K562 (cell line): ENCODE measurements at regions not wholly inside any gene's neighbourhood (a gene's known extent, or its start where the extent isn't known, plus 50 kb on each side); places are given as distances from the start of the nearest gene placed in this dataset.

Experiments used
- ATAC-seq: fragments of 200-7000 bp; cut with Tn5 transposase; 3 replicates; pipeline ENCODE4 v1.9.1; 2020; ENCODE audit warnings: moderate library complexity
- BruUV-seq: library from RNA; stranded (reverse); fragments of 400-500 nt; replicated peaks from 2 replicates; lab custom pipeline; 2021; lab: Mats Ljungman, UMichigan
- CTCF ChIA-PET: fragments of 300-600 bp; formaldehyde crosslinking; extraction: SDS; loops from one replicate; lab custom pipeline; 2021; ENCODE audit warnings: low intra/inter-chr PET ratio; lab: Yijun Ruan, JAX
- POLR2A ChIA-PET: fragments of 300-600, 350-650 bp; sonication (Branson Sonifier 250); formaldehyde crosslinking; extraction: SDS; loops from one replicate; lab custom pipeline; 2021; ENCODE audit warnings: antibody characterized with exemption, inconsistent platforms; lab: Yijun Ruan, JAX
- DNase-seq, 4 experiments: peaks; one replicate each; pipeline versions ENCODE4 v3.0.0 to v3.0.0-alpha.2; 2011 to 2018; ENCODE audit warnings: low spot score in 3 of 4, mixed read lengths in 3 of 4; ENCODE audit errors: extremely low read depth in 1 of 4
- FAIRE-seq: peaks from 2 replicates; lab custom pipeline; 2011; peaks lifted over from hg19 to GRCh38; lab: Jason Lieb, UNC
- H2AFZ ChIP-seq: 2 replicates; pipeline ENCODE4 v1.6.0; 2011; ENCODE audit warnings: low read depth, low read length, control low read depth, inconsistent platforms
- H3K27ac ChIP-seq: fragments of 200-600 bp; 3 replicates; pipeline ENCODE4 v1.8.0; 2011; ENCODE audit warnings: low read depth, mild to moderate bottlenecking, control low read depth, inconsistent platforms, low read length, moderate library complexity, mixed read lengths; ENCODE audit errors: extremely low read depth
- H3K27me3 ChIP-seq, 2 experiments: fragments of 300-600 bp in 1 of 2; 2 replicates in 1 of 2; 3 replicates in 1 of 2; pipeline versions ENCODE4 v1.6.0 to v1.8.0; 2011; ENCODE audit warnings: inconsistent platforms in 2 of 2, low read length in 2 of 2, mild to moderate bottlenecking in 1 of 2, mixed read lengths in 1 of 2, moderate library complexity in 1 of 2; ENCODE audit not compliant: control insufficient read depth in 2 of 2, insufficient read depth in 2 of 2
- H3K36me3 ChIP-seq: fragments of 300-600 bp; 3 replicates; pipeline ENCODE4 v1.8.0; 2011; ENCODE audit warnings: mild to moderate bottlenecking, low read length, inconsistent platforms; ENCODE audit not compliant: control insufficient read depth, insufficient read depth
- H3K4me1 ChIP-seq, 2 experiments: fragments of 200-600 bp in 1 of 2; replicated peaks in 1 of 2; 2 replicates in 1 of 2; 3 replicates in 1 of 2; pipeline versions ENCODE4 v1.5.1 to v1.8.0; 2011; ENCODE audit warnings: inconsistent platforms in 2 of 2, low read length in 2 of 2, mild to moderate bottlenecking in 1 of 2, mixed read lengths in 1 of 2, moderate library complexity in 1 of 2; ENCODE audit not compliant: control insufficient read depth in 2 of 2, insufficient read depth in 2 of 2
- H3K4me2 ChIP-seq: 2 replicates; pipeline ENCODE4 v1.6.1; 2011; ENCODE audit warnings: low read length, control low read depth, inconsistent platforms, mixed read lengths; ENCODE audit not compliant: insufficient read depth
- H3K4me3 ChIP-seq: fragments of 200-600 bp; sonication (generic), shearing (Covaris generic); 2 replicates; pipeline ENCODE4 v1.5.1; 2016; ENCODE audit warnings: control low read depth, inconsistent platforms
- H3K79me2 ChIP-seq: fragments of 200-600 bp; 3 replicates; pipeline ENCODE4 v1.8.0; 2011; ENCODE audit warnings: low read length, inconsistent platforms; ENCODE audit not compliant: control insufficient read depth, insufficient read depth
- H3K9ac ChIP-seq, 2 experiments: 2 replicates each; pipeline versions ENCODE4 v1.6.0 to v1.6.1; 2011; ENCODE audit warnings: low read depth in 2 of 2, low read length in 2 of 2, control low read depth in 1 of 2, inconsistent platforms in 1 of 2, mild to moderate bottlenecking in 1 of 2, mixed read lengths in 1 of 2; ENCODE audit not compliant: insufficient read depth in 1 of 2
- H3K9me1 ChIP-seq: one replicate; pipeline ENCODE4 v1.6.0; 2011; ENCODE audit warnings: inconsistent platforms, mild to moderate bottlenecking, low read length, moderate library complexity; ENCODE audit not compliant: control insufficient read depth, insufficient read depth
- H3K9me3 ChIP-seq: replicated peaks from 2 replicates; pipeline ENCODE4 v1.5.1; 2011; ENCODE audit warnings: low read depth, low read length, inconsistent platforms; ENCODE audit not compliant: control insufficient read depth, insufficient read depth
- H4K20me1 ChIP-seq: replicated peaks from 2 replicates; pipeline ENCODE4 v1.6.1; 2011; ENCODE audit warnings: low read length, inconsistent platforms, mixed read lengths; ENCODE audit not compliant: control insufficient read depth, insufficient read depth
- ASH1L ChIP-seq: fragments of 450-650 bp; IDR thresholded peaks from 2 replicates; pipeline ENCODE4 v1.6.1; 2018; ENCODE audit warnings: borderline replicate concordance, mild to moderate bottlenecking, low read depth; ENCODE audit not compliant: partially characterized antibody
- MEF2D ChIP-seq: conservative IDR thresholded peaks from 2 replicates; pipeline ENCODE4 v1.6.1; 2016; ENCODE audit warnings: low read depth, missing genetic modification characterization, missing compliant biosample characterization
- PTBP1 ChIP-seq: fragments of 200-400 bp; formaldehyde crosslinking; IDR thresholded peaks from 2 replicates; pipeline ENCODE4 v1.6.1; 2017; ENCODE audit warnings: low read depth, low read length
- XRCC3 ChIP-seq: fragments of 450-650 bp; IDR thresholded peaks from 2 replicates; pipeline ENCODE4 v1.6.1; 2017; ENCODE audit warnings: mild to moderate bottlenecking, moderate library complexity
- ZBTB7A ChIP-seq: IDR thresholded peaks from 2 replicates; pipeline ENCODE4 v1.6.1; 2011; ENCODE audit warnings: low read depth, mild to moderate bottlenecking, low read length, moderate library complexity, borderline replicate concordance; ENCODE audit not compliant: control insufficient read depth
- WGBS: fragments of 100-300 bp; shearing (Covaris generic); methylation state at CpG from one replicate; pipeline ENCODE4 v1.1.6; 2016; ENCODE audit warnings: low coverage, mixed read lengths; ENCODE audit not compliant: insufficient coverage; ENCODE audit errors: missing lambda C conversion rate; 5-methylcytosine and 5-hydroxymethylcytosine counted together
- in situ Hi-C: fragments of 300-500 bp; cut with MboI; formaldehyde crosslinking; loops from 4 replicates; pipeline ENCODE4 v1.15.0; 2018; ENCODE audit warnings: inconsistent platforms, mixed read lengths
- intact Hi-C: fragments of 100-400 bp; cut with micrococcal nuclease; formaldehyde crosslinking; loops from 2 replicates; pipeline ENCODE4 v1.14.2; 2022

- ATAC-seq: no peak
- FAIRE-seq: no peak
- Histone ChIP-seq H2AFZ (no peak overlapping the region), H3K4me2 (no peak overlapping the region), H3K9ac (no peak overlapping the region), H3K27me3 (no peaks in the 10 kb centered on the region), H4K20me1 (no peaks in the 10 kb centered on the region), H3K79me2 (no peaks in the 10 kb centered on the region), H3K36me3 (no peaks in the 10 kb centered on the region), H3K9me1 (no peaks in the 10 kb centered on the region), H3K4me1 (no peaks in the 10 kb centered on the region), H3K4me3 (no peak overlapping the region), H3K9me3 (0 out of 2 replicates have a peak, but pooled peaks cover 2% of the 10 kb centered on the region), H3K27ac (no peak overlapping the region)
- ChIA-PET POLR2A (no interaction called here), CTCF (no interaction called here)
- no peak for TF ChIP-seq MEF2D (tag)
- WGBS: 0% methylated on average over 2 of the region's 2 CpGs
- no TSS peak for BruUV-seq
- intact Hi-C loops (no loop called here), in situ Hi-C loops (no loop called here)
- no peak for DNase-seq
These were observed 820.4 kb upstream of the EPHA5 start for GRCh38 chr4:66490729-66491128.

- H3K4me3 ChIP-seq: no peak overlapping the region
- no peaks in the 10 kb centered on the region for H3K36me3 ChIP-seq
- H4K20me1 ChIP-seq: no peaks in the 10 kb centered on the region
- DNase-seq (no peak), FAIRE-seq (no peak), ATAC-seq (no peak)
- no peak overlapping the region for H2AFZ ChIP-seq
- CTCF ChIA-PET: no interaction called here
- POLR2A ChIA-PET: no interaction called here
- in situ Hi-C loops (no loop called here), intact Hi-C loops (no loop called here)
- WGBS: 0% methylated on average over 5 of the region's 5 CpGs
- TF ChIP-seq PTBP1: no peak
- no peak for TF ChIP-seq ZBTB7A
- TF ChIP-seq ASH1L: no peak
- no peak for TF ChIP-seq XRCC3
- H3K9ac ChIP-seq: no peak overlapping the region
- H3K4me1 ChIP-seq: no peaks in the 10 kb centered on the region
- no peak overlapping the region for H3K4me2 ChIP-seq
- BruUV-seq: no TSS peak
- no peaks in the 10 kb centered on the region for H3K9me1 ChIP-seq
- no peak overlapping the region for H3K27ac ChIP-seq
- H3K27me3 ChIP-seq: no peaks in the 10 kb centered on the region
- H3K79me2 ChIP-seq: no peaks in the 10 kb centered on the region
- 0 out of 2 replicates have a peak, but pooled peaks cover 2% of the 10 kb centered on the region for H3K9me3 ChIP-seq
These were observed 819.6 kb upstream of the EPHA5 start for GRCh38 chr4:66489783-66490452.
